Adrenal gland (tissue), 5 donors: ENCODE measurements at regions not wholly inside any gene's neighbourhood (a gene's known extent, or its start where the extent isn't known, plus 50 kb on each side); places are given as distances from the start of the nearest gene placed in this dataset.

Experiments used
- CTCF ChIP-seq, 6 experiments: fragments of 450-650 bp in 4 of 6; fragments of 200-600 bp in 2 of 6; sonication (generic) in 1 of 6; IDR thresholded peaks; 1 replicate in 5 of 6; 2 replicates in 1 of 6; pipeline versions ENCODE4 v1.5.1 to v1.8.0; 2016 to 2021; ENCODE audit warnings: antibody characterized with exemption in 6 of 6, mild to moderate bottlenecking in 2 of 6, moderate library complexity in 1 of 6
- POLR2A ChIP-seq, 2 donors: fragments of 450-650 bp; IDR thresholded peaks; one replicate each; pipeline ENCODE4 v1.6.1; 2017; ENCODE audit warnings: antibody characterized with exemption in 2 of 2, mild to moderate bottlenecking in 2 of 2, moderate library complexity in 1 of 2
- donor health status: DM: no; HTN: no; CAD: no.

GRCh38 chr2:236853585-236854051 lies 232.1 kb upstream of the COPS8 start:
- no peak for TF ChIP-seq CTCF (IDR thresholded peaks at IDR 0.05)
- no peak for TF ChIP-seq POLR2A (IDR thresholded peaks at IDR 0.05)
